Transverse colon (tissue), 4 donors: ENCODE measurements at regions not wholly inside any gene's neighbourhood (a gene's known extent, or its start where the extent isn't known, plus 50 kb on each side); places are given as distances from the start of the nearest gene placed in this dataset.

Experiments used
- EP300 ChIP-seq: sonication (generic); formaldehyde crosslinking; IDR thresholded peaks from one replicate; pipeline ENCODE4 v1.6.1; 2017; ENCODE audit warnings: antibody characterized with exemption, low read depth
- POLR2A ChIP-seq: fragments of 450-650 bp; IDR thresholded peaks from one replicate; pipeline ENCODE4 v1.6.1; 2016; ENCODE audit warnings: antibody characterized with exemption, mild to moderate bottlenecking, moderate library complexity
- POLR2AphosphoS5 ChIP-seq, 3 donors: sonication (generic); formaldehyde crosslinking; IDR thresholded peaks; one replicate each; pipeline ENCODE4 v1.6.1; 2016; ENCODE audit warnings: antibody characterized with exemption in 3 of 3
- TF ChIP-seq, protein P1 (sequence below), 5 experiments: fragments of 200-600 bp in 3 of 5; fragments of 450-650 bp in 2 of 5; sonication (generic) in 3 of 5; IDR thresholded peaks; 1 replicate in 2 of 5; 2 replicates in 3 of 5; pipeline ENCODE4 v1.5.1; 2016 to 2017; ENCODE audit warnings: antibody characterized with exemption in 5 of 5, inconsistent platforms in 3 of 5, mild to moderate bottlenecking in 2 of 5, moderate library complexity in 1 of 5

DNA sequence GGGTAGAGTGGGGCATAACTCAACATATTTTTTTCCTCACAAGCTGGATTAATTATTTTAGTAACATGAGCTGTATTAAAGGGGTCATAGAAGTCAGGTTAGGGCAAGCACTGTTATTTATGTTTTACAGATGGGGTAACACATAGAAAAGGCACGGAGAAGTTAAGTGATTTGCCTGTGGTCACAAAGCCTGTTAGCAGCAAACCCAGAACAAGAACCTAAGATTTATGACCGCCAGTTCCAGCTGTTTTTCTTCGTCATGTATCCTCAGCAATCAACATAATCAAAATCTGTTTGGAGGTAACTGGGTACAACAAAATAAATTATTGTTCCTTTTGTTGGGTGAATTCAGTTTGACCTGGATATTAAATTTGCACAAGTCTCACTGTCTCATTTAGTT lies 57.2 kb upstream of the BET1 start:
- no peak for TF ChIP-seq POLR2A
- no peak for TF ChIP-seq EP300
- TF ChIP-seq, protein P1, sequence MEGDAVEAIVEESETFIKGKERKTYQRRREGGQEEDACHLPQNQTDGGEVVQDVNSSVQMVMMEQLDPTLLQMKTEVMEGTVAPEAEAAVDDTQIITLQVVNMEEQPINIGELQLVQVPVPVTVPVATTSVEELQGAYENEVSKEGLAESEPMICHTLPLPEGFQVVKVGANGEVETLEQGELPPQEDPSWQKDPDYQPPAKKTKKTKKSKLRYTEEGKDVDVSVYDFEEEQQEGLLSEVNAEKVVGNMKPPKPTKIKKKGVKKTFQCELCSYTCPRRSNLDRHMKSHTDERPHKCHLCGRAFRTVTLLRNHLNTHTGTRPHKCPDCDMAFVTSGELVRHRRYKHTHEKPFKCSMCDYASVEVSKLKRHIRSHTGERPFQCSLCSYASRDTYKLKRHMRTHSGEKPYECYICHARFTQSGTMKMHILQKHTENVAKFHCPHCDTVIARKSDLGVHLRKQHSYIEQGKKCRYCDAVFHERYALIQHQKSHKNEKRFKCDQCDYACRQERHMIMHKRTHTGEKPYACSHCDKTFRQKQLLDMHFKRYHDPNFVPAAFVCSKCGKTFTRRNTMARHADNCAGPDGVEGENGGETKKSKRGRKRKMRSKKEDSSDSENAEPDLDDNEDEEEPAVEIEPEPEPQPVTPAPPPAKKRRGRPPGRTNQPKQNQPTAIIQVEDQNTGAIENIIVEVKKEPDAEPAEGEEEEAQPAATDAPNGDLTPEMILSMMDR (IDR thresholded peaks at IDR 0.05): no peak
- TF ChIP-seq POLR2AphosphoS5 (IDR thresholded peaks at IDR 0.05): no peak
